ENCODE measurements at regions not wholly inside any gene's neighbourhood (a gene's known extent, or its start where the extent isn't known, plus 50 kb on each side); places are given as distances from the start of the nearest gene placed in this dataset.

- no peak for TF ChIP-seq PRDM1 (tag by site-specific recombination; IDR thresholded peaks at IDR 0.05)
- no peak for TF ChIP-seq CTCF (tag by site-specific recombination; IDR thresholded peaks at IDR 0.05)
- no peak for TF ChIP-seq ZNF707 (tag by site-specific recombination; IDR thresholded peaks at IDR 0.05)
- no peak for TF ChIP-seq ZNF510 (tag by site-specific recombination; IDR thresholded peaks at IDR 0.05; ENCODE audit: insufficient replicate concordance)
- TF ChIP-seq REPIN1 (tag by site-specific recombination; IDR thresholded peaks at IDR 0.05; ENCODE audit: low read depth): no peak
- no peak for TF ChIP-seq REST (tag by site-specific recombination; IDR thresholded peaks at IDR 0.05)
- no peak for TF ChIP-seq ELK4 (IDR thresholded peaks at IDR 0.05; ENCODE audit: borderline replicate concordance, low read depth, low read length)
- TF ChIP-seq KLF10 (tag by site-specific recombination; IDR thresholded peaks at IDR 0.05): no peak
- TF ChIP-seq ZNF449 (tag by site-specific recombination; IDR thresholded peaks at IDR 0.05): no peak
- TF ChIP-seq YY1 (tag by site-specific recombination; IDR thresholded peaks at IDR 0.05): no peak
- TF ChIP-seq ZFP3 (tag by site-specific recombination; IDR thresholded peaks at IDR 0.05; ENCODE audit: low read depth): no peak
- no peak for TF ChIP-seq ZNF548 (tag by site-specific recombination; IDR thresholded peaks at IDR 0.05)
- no peak for TF ChIP-seq ZNF660 (tag by site-specific recombination; IDR thresholded peaks at IDR 0.05)
- no peak for TF ChIP-seq ZBTB1 (tag by site-specific recombination; IDR thresholded peaks at IDR 0.05)
Measured at GRCh38 chr18:59967878-59968277, 68.1 kb downstream of the PMAIP1 start.

Measured in HEK293 (cell line).